ENCODE measurements at regions not wholly inside any gene's neighbourhood (a gene's known extent, or its start where the extent isn't known, plus 50 kb on each side); places are given as distances from the start of the nearest gene placed in this dataset.

DNA sequence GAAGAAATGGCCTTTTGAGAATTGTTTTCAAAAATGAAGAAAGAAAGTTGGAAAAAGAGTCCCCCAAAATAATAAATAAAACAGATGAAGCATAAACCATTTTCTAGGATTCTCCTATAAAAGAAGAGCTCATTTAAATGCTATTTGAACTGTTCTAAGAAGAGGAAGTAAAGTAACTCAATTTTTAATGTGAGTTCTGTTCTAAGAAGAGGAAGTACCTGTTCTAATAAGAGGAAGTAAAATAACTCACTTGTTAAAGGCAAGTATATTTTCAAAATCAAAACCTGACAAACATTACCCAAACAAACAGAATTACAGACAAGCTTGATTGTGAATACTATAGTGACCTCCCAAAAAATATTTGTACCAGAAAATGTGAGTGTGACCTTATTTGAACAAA lies 1326.3 kb downstream of the C4orf33 start:
- TF ChIP-seq EZH2 (IDR thresholded peaks at IDR 0.05; ENCODE audit: borderline replicate concordance), result no peak
- TF ChIP-seq, protein P1, sequence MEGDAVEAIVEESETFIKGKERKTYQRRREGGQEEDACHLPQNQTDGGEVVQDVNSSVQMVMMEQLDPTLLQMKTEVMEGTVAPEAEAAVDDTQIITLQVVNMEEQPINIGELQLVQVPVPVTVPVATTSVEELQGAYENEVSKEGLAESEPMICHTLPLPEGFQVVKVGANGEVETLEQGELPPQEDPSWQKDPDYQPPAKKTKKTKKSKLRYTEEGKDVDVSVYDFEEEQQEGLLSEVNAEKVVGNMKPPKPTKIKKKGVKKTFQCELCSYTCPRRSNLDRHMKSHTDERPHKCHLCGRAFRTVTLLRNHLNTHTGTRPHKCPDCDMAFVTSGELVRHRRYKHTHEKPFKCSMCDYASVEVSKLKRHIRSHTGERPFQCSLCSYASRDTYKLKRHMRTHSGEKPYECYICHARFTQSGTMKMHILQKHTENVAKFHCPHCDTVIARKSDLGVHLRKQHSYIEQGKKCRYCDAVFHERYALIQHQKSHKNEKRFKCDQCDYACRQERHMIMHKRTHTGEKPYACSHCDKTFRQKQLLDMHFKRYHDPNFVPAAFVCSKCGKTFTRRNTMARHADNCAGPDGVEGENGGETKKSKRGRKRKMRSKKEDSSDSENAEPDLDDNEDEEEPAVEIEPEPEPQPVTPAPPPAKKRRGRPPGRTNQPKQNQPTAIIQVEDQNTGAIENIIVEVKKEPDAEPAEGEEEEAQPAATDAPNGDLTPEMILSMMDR (IDR thresholded peaks at IDR 0.05; ENCODE audit: poor library complexity), result no peak
- TF ChIP-seq EZH2phosphoT487 (IDR thresholded peaks at IDR 0.05; ENCODE audit: low read depth, severe bottlenecking, unreplicated experiment), result no peak

Data from hepatocyte (in vitro differentiated cells).